Right atrium auricular region (tissue), 2 donors: ENCODE measurements at regions not wholly inside any gene's neighbourhood (a gene's known extent, or its start where the extent isn't known, plus 50 kb on each side); places are given as distances from the start of the nearest gene placed in this dataset.
A peak's percentile ranks its signal among the peaks of the same experiment; 100 is the strongest.
"Not testable (repeated sequence)": the region's sequence is repeated elsewhere in the genome, so short reads cannot be mapped to it uniquely, and the experiment has no call there.

Experiments used
- DNase-seq: peaks from one replicate; pipeline ENCODE4 v3.0.0-alpha.2; 2019; ENCODE audit warnings: low spot score
- H3K27ac ChIP-seq, 2 donors: fragments of 200-600 bp; sonication (generic); 1 replicate in 1 of 2; 2 replicates in 1 of 2; pipeline ENCODE4 v1.5.1; 2016 to 2019
- H3K27me3 ChIP-seq, 2 donors: fragments of 200-600 bp; sonication (generic); one replicate each; pipeline versions ENCODE4 v1.5.1 to v1.6.0; 2017 to 2019
- H3K36me3 ChIP-seq: fragments of 200-600 bp; sonication (generic); one replicate; pipeline ENCODE4 v1.5.1; 2016
- H3K4me1 ChIP-seq, 2 donors: fragments of 200-600 bp; sonication (generic); one replicate each; pipeline versions ENCODE4 v1.5.1 to v1.6.0; 2017 to 2019
- H3K4me3 ChIP-seq, 2 donors: fragments of 200-600 bp; sonication (generic); 1 replicate in 1 of 2; 2 replicates in 1 of 2; pipeline ENCODE4 v1.5.1; 2017 to 2019; ENCODE audit warnings: mild to moderate bottlenecking in 1 of 2, moderate library complexity in 1 of 2
- H3K9me3 ChIP-seq, 2 donors: fragments of 200-600 bp; sonication (generic); one replicate each; pipeline ENCODE4 v1.5.1; 2019
- CTCF ChIP-seq, 2 donors: fragments of 200-600 bp; sonication (generic); IDR thresholded peaks; one replicate each; pipeline ENCODE4 v1.5.1; 2019; ENCODE audit warnings: antibody characterized with exemption in 2 of 2

GRCh38 chr12:119931402-119931801 is 54.3 kb upstream of the CIT start:
- no peak for TF ChIP-seq CTCF (IDR thresholded peaks at IDR 0.05)
- no peaks in the 10 kb centered on the region for H3K9me3 ChIP-seq
- no peaks in the 10 kb centered on the region for H3K36me3 ChIP-seq
- no peaks in the 10 kb centered on the region for H3K27me3 ChIP-seq
- no peak for DNase-seq
- no peak overlapping the region for H3K4me3 ChIP-seq
- H3K4me1 ChIP-seq = no peaks in the 10 kb centered on the region
- no peak overlapping the region for H3K27ac ChIP-seq

GRCh38 chr12:119932921-119933320 is 55.8 kb upstream of the CIT start:
- TF ChIP-seq CTCF (IDR thresholded peaks at IDR 0.05) = no peak
- Histone ChIP-seq H3K27ac (no peak overlapping the region), H3K4me3 (no peak overlapping the region), H3K27me3 (no peaks in the 10 kb centered on the region), H3K4me1 (no peaks in the 10 kb centered on the region), H3K36me3 (no peaks in the 10 kb centered on the region), H3K9me3 (no peaks in the 10 kb centered on the region)
- DNase-seq = no peak

- not testable (repeated sequence) for H3K4me1 ChIP-seq, H3K27me3 ChIP-seq, DNase-seq
These were observed 54.3 kb upstream of the BICDL1 start for GRCh38 chr12:119934780-119935179.

GRCh38 chr12:119936705-119937311 is 52.2 kb upstream of the BICDL1 start:
- Histone ChIP-seq H3K27me3 (no peaks in the 10 kb centered on the region), H3K36me3 (no peaks in the 10 kb centered on the region), H3K9me3 (no peaks in the 10 kb centered on the region), H3K4me1 (no peaks in the 10 kb centered on the region), H3K4me3 (no peak overlapping the region), H3K27ac (no peak overlapping the region)
- no peak for DNase-seq
- no peak for TF ChIP-seq CTCF (IDR thresholded peaks at IDR 0.05)

More at GRCh38 chr12:119934780-119935179, 54.3 kb upstream of the BICDL1 start:
- not testable (repeated sequence) for H3K4me3 ChIP-seq, H3K27ac ChIP-seq, H3K36me3 ChIP-seq, H3K9me3 ChIP-seq

GRCh38 chr12:119938049-119938667 is 50.9 kb upstream of the BICDL1 start:
- no peaks in the 10 kb centered on the region for H3K9me3 ChIP-seq
- no peak overlapping the region for H3K4me3 ChIP-seq
- no peaks in the 10 kb centered on the region for H3K27me3 ChIP-seq
- peak; percentile 67 to 88 for TF ChIP-seq CTCF (IDR thresholded peaks at IDR 0.05)
- no peak overlapping the region for H3K27ac ChIP-seq
- DNase-seq = peak; percentile 61
- H3K36me3 ChIP-seq = no peaks in the 10 kb centered on the region
- H3K4me1 ChIP-seq = no peaks in the 10 kb centered on the region
